Lower lobe of right lung (tissue), 2 donors: ENCODE measurements at regions not wholly inside any gene's neighbourhood (a gene's known extent, or its start where the extent isn't known, plus 50 kb on each side); places are given as distances from the start of the nearest gene placed in this dataset.

Experiments used
- ATAC-seq, 2 donors: fragments of 200-7000 bp; cut with Tn5 transposase; one replicate each; pipeline ENCODE4 v1.9.1; 2020 to 2022; ENCODE audit warnings: mild to moderate bottlenecking in 2 of 2, moderate library complexity in 2 of 2
- DNase-seq: peaks from one replicate; pipeline ENCODE4 v3.0.0-alpha.2; 2020
- H3K27ac ChIP-seq: fragments of 200-600 bp; one replicate; pipeline ENCODE4 v1.8.0; 2022
- H3K27me3 ChIP-seq: fragments of 200-600 bp; one replicate; pipeline ENCODE4 v1.8.0; 2022; ENCODE audit warnings: low read depth
- H3K36me3 ChIP-seq: fragments of 200-600 bp; one replicate; pipeline ENCODE4 v1.8.0; 2022; ENCODE audit warnings: mild to moderate bottlenecking
- H3K4me1 ChIP-seq: fragments of 200-600 bp; one replicate; pipeline ENCODE4 v1.8.0; 2022
- H3K4me3 ChIP-seq: fragments of 200-600 bp; one replicate; pipeline ENCODE4 v1.8.0; 2022; ENCODE audit warnings: mild to moderate bottlenecking
- H3K9me3 ChIP-seq: fragments of 200-600 bp; one replicate; pipeline ENCODE4 v1.8.0; 2022
- CTCF ChIP-seq: fragments of 200-600 bp; IDR thresholded peaks from one replicate; pipeline ENCODE4 v1.8.0; 2022; ENCODE audit warnings: antibody characterized with exemption, mild to moderate bottlenecking
- intact Hi-C: fragments of 100-400 bp; cut with DNase I; formaldehyde crosslinking; loops from one replicate; pipeline ENCODE4 v1.11.0; 2022
- donor health status: DM: no; HTN: yes; CAD: no; lungs with severe emphysema.

- intact Hi-C loops: no loop called here
- no peak for TF ChIP-seq CTCF
- Histone ChIP-seq H3K27ac (peak overlapping the region; percentile 46), H3K4me1 (no peaks in the 10 kb centered on the region), H3K27me3 (no peaks in the 10 kb centered on the region), H3K9me3 (no peaks in the 10 kb centered on the region), H3K36me3 (no peaks in the 10 kb centered on the region), H3K4me3 (no peak overlapping the region)
- DNase-seq (no peak), ATAC-seq (no peak)
Observed at GRCh38 chr7:26449175-26450165, 157.8 kb downstream of the SNX10 start.

- intact Hi-C loops: no loop called here
- ATAC-seq (no peak), DNase-seq (no peak)
- Histone ChIP-seq H3K27ac (no peak overlapping the region), H3K27me3 (no peaks in the 10 kb centered on the region), H3K9me3 (no peaks in the 10 kb centered on the region), H3K36me3 (no peaks in the 10 kb centered on the region), H3K4me1 (no peaks in the 10 kb centered on the region), H3K4me3 (no peak overlapping the region)
- TF ChIP-seq CTCF: no peak
Observed at GRCh38 chr7:26451997-26452396, 160.3 kb downstream of the SNX10 start.

GRCh38 chr7:26454180-26454579, 162.5 kb downstream of the SNX10 start:
- Histone ChIP-seq H3K27ac (no peak overlapping the region), H3K27me3 (no peaks in the 10 kb centered on the region), H3K4me1 (no peaks in the 10 kb centered on the region), H3K9me3 (no peaks in the 10 kb centered on the region), H3K4me3 (no peak overlapping the region), H3K36me3 (no peaks in the 10 kb centered on the region)
- DNase-seq: no peak
- TF ChIP-seq CTCF: no peak
- no peak for ATAC-seq
- intact Hi-C loops: no loop called here

- Histone ChIP-seq H3K4me3 (no peak overlapping the region), H3K9me3 (no peaks in the 10 kb centered on the region), H3K4me1 (no peaks in the 10 kb centered on the region), H3K27me3 (no peaks in the 10 kb centered on the region), H3K36me3 (no peaks in the 10 kb centered on the region), H3K27ac (no peak overlapping the region)
- no peak for ATAC-seq
- DNase-seq: no peak
- TF ChIP-seq CTCF: no peak
- intact Hi-C loops: no loop called here
Observed at GRCh38 chr7:26457696-26458327, 166.2 kb downstream of the SNX10 start.

- intact Hi-C loops: no loop called here
Observed at GRCh38 chr7:26458466-26459145, 166.9 kb downstream of the SNX10 start.

More at GRCh38 chr7:26458466-26459145, 166.9 kb downstream of the SNX10 start:
- TF ChIP-seq CTCF: no peak
- ATAC-seq: no peak
- no peak overlapping the region for H3K27ac ChIP-seq
- no peaks in the 10 kb centered on the region for H3K27me3 ChIP-seq
- H3K36me3 ChIP-seq: no peaks in the 10 kb centered on the region
- H3K9me3 ChIP-seq: no peaks in the 10 kb centered on the region
- no peak overlapping the region for H3K4me3 ChIP-seq
- no peak for DNase-seq
- H3K4me1 ChIP-seq: no peaks in the 10 kb centered on the region
